ENCODE measurements at regions not wholly inside any gene's neighbourhood (a gene's known extent, or its start where the extent isn't known, plus 50 kb on each side); places are given as distances from the start of the nearest gene placed in this dataset.

GRCh38 chr10:6734286-6734685 lies 154.2 kb upstream of the PRKCQ start:
- Mint-ChIP-seq H3K9me3 (no peaks in the 10 kb centered on the region), H3K36me3 (ENCODE audit: low read depth) (no peaks in the 10 kb centered on the region), H3K4me1 (peaks cover 6% of the 10 kb centered on the region), H3K4me3 (no peak overlapping the region), H3K27ac (no peak overlapping the region), H3K27me3 (ENCODE audit: insufficient read depth) (no peaks in the 10 kb centered on the region)
- 80 to 86% methylated on average over 11 of the region's 11 CpGs for WGBS, 2 experiments (ENCODE audit: insufficient coverage in 1 of 2, insufficient read length in 1 of 2)
- Histone ChIP-seq H3K36me3 (ENCODE audit: control insufficient read depth, insufficient read depth, low read length) (no peaks in the 10 kb centered on the region), H3K9me3 (ENCODE audit: control insufficient read depth, low read length) (no peaks in the 10 kb centered on the region), H3K9ac (ENCODE audit: extremely low read depth, low read length, poor library complexity, severe bottlenecking) (no peak overlapping the region), H3K4me1 (ENCODE audit: control insufficient read depth, insufficient read depth, low read length) (no peaks in the 10 kb centered on the region), H3K4me3 (ENCODE audit: low read length) (no peak overlapping the region), H3K27ac (ENCODE audit: low read depth, low read length) (no peak overlapping the region), H3K27me3 (ENCODE audit: control insufficient read depth, insufficient read depth, low read length, poor library complexity, severe bottlenecking) (no peaks in the 10 kb centered on the region)
- TF ChIP-seq, protein P1, sequence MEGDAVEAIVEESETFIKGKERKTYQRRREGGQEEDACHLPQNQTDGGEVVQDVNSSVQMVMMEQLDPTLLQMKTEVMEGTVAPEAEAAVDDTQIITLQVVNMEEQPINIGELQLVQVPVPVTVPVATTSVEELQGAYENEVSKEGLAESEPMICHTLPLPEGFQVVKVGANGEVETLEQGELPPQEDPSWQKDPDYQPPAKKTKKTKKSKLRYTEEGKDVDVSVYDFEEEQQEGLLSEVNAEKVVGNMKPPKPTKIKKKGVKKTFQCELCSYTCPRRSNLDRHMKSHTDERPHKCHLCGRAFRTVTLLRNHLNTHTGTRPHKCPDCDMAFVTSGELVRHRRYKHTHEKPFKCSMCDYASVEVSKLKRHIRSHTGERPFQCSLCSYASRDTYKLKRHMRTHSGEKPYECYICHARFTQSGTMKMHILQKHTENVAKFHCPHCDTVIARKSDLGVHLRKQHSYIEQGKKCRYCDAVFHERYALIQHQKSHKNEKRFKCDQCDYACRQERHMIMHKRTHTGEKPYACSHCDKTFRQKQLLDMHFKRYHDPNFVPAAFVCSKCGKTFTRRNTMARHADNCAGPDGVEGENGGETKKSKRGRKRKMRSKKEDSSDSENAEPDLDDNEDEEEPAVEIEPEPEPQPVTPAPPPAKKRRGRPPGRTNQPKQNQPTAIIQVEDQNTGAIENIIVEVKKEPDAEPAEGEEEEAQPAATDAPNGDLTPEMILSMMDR (conservative IDR thresholded peaks at IDR 0.05) = no peak
- DNase-seq = no peak

- Histone ChIP-seq H3K9ac (ENCODE audit: extremely low read depth, low read length, poor library complexity, severe bottlenecking) (no peak overlapping the region), H3K27me3 (ENCODE audit: control insufficient read depth, insufficient read depth, low read length, poor library complexity, severe bottlenecking) (no peaks in the 10 kb centered on the region), H3K9me3 (ENCODE audit: control insufficient read depth, low read length) (no peaks in the 10 kb centered on the region), H3K36me3 (ENCODE audit: control insufficient read depth, insufficient read depth, low read length) (no peaks in the 10 kb centered on the region), H3K4me1 (ENCODE audit: control insufficient read depth, insufficient read depth, low read length) (no peaks in the 10 kb centered on the region), H3K4me3 (ENCODE audit: low read length) (no peak overlapping the region), H3K27ac (ENCODE audit: low read depth, low read length) (no peak overlapping the region)
- H3K27ac Mint-ChIP-seq = no peak overlapping the region
- DNase-seq = no peak
- no peaks in the 10 kb centered on the region for H3K27me3 Mint-ChIP-seq (ENCODE audit: insufficient read depth)
- no peaks in the 10 kb centered on the region for H3K36me3 Mint-ChIP-seq (ENCODE audit: low read depth)
- TF ChIP-seq, protein P1 (conservative IDR thresholded peaks at IDR 0.05) = no peak
- no peaks in the 10 kb centered on the region for H3K9me3 Mint-ChIP-seq
- no peak overlapping the region for H3K4me3 Mint-ChIP-seq
- WGBS, 2 experiments (ENCODE audit: insufficient coverage in 1 of 2, insufficient read length in 1 of 2) = 47 to 81% methylated on average over 3 to 7 of the region's 7 CpGs
- H3K4me1 Mint-ChIP-seq = no peaks in the 10 kb centered on the region
Measured at GRCh38 chr10:6729861-6730344, 149.8 kb upstream of the PRKCQ start.

DNA sequence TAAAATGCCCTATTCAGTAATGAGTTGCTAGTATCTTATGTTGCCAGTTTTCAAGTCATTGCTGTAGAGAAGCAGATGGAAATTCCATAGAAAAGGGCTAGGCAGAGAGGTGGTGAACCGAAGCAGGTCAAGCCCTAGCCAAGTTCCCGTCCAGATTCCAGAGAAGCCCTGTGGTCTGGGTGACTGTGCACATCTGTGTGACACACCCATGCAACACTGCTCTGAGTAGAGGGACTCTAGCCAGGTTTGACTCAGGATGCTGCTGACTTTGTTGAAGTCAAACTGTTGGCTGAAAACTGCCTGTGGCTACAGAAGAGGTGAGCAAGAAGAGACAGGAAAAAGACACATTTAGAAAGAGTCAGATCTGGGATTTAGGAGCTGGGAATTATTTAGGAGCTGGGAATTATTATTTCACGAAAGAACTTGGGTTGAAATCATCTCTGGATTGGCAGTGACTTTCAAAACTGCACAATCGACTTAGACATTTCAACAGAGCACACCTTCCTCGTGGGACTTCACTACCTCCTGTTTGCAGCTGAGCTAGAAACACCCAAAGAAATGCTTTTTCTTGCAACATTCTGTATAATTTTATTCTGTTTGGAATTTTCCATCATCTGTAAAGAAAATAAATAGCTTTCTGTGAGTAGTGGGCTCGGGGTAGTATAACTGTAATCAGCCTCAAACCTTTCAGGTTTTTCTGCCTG lies 149.1 kb upstream of the PRKCQ start:
- Mint-ChIP-seq H3K27me3 (ENCODE audit: insufficient read depth) (no peaks in the 10 kb centered on the region), H3K27ac (no peak overlapping the region), H3K36me3 (ENCODE audit: low read depth) (no peaks in the 10 kb centered on the region), H3K4me1 (no peaks in the 10 kb centered on the region), H3K9me3 (no peaks in the 10 kb centered on the region), H3K4me3 (no peak overlapping the region)
- Histone ChIP-seq H3K4me3 (ENCODE audit: low read length) (no peak overlapping the region), H3K36me3 (ENCODE audit: control insufficient read depth, insufficient read depth, low read length) (no peaks in the 10 kb centered on the region), H3K4me1 (ENCODE audit: control insufficient read depth, insufficient read depth, low read length) (no peaks in the 10 kb centered on the region), H3K27ac (ENCODE audit: low read depth, low read length) (no peak overlapping the region), H3K9me3 (ENCODE audit: control insufficient read depth, low read length) (no peaks in the 10 kb centered on the region), H3K27me3 (ENCODE audit: control insufficient read depth, insufficient read depth, low read length, poor library complexity, severe bottlenecking) (no peaks in the 10 kb centered on the region), H3K9ac (ENCODE audit: extremely low read depth, low read length, poor library complexity, severe bottlenecking) (no peak overlapping the region)
- TF ChIP-seq, protein P1 (conservative IDR thresholded peaks at IDR 0.05) = no peak
- 88 to 94% methylated on average over 5 to 6 of the region's 6 CpGs for WGBS, 2 experiments (ENCODE audit: insufficient coverage in 1 of 2, insufficient read length in 1 of 2)
- DNase-seq = no peak

Measured in endodermal cell (in vitro differentiated cells).